ENCODE measurements at regions not wholly inside any gene's neighbourhood (a gene's known extent, or its start where the extent isn't known, plus 50 kb on each side); places are given as distances from the start of the nearest gene placed in this dataset.

- TF ChIP-seq POLR2A (IDR thresholded peaks at IDR 0.05) = no peak
- TF ChIP-seq, protein P1, sequence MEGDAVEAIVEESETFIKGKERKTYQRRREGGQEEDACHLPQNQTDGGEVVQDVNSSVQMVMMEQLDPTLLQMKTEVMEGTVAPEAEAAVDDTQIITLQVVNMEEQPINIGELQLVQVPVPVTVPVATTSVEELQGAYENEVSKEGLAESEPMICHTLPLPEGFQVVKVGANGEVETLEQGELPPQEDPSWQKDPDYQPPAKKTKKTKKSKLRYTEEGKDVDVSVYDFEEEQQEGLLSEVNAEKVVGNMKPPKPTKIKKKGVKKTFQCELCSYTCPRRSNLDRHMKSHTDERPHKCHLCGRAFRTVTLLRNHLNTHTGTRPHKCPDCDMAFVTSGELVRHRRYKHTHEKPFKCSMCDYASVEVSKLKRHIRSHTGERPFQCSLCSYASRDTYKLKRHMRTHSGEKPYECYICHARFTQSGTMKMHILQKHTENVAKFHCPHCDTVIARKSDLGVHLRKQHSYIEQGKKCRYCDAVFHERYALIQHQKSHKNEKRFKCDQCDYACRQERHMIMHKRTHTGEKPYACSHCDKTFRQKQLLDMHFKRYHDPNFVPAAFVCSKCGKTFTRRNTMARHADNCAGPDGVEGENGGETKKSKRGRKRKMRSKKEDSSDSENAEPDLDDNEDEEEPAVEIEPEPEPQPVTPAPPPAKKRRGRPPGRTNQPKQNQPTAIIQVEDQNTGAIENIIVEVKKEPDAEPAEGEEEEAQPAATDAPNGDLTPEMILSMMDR (IDR thresholded peaks at IDR 0.05) = no peak
These were observed 172.8 kb downstream of the TEX13C start for GRCh38 chrX:125492439-125492838.

All from gastroesophageal sphincter (tissue), 3 donors.